Heart left ventricle (tissue), 16 donors: ENCODE measurements at regions not wholly inside any gene's neighbourhood (a gene's known extent, or its start where the extent isn't known, plus 50 kb on each side); places are given as distances from the start of the nearest gene placed in this dataset.

Experiments used
- ATAC-seq, 4 donors: fragments of 200-7000 bp; cut with Tn5 transposase; one replicate each; pipeline ENCODE4 v1.9.1; 2020 to 2022; ENCODE audit warnings: moderate library complexity in 4 of 4, mild to moderate bottlenecking in 3 of 4, moderate number of reproducible peaks in 1 of 4
- DNase-seq, 5 donors: peaks; one replicate each; pipeline ENCODE4 v3.0.0-alpha.2; 2020
- H3K27ac ChIP-seq, 12 donors: fragments of 200-600 bp; sonication (generic) in 4 of 12; one replicate each; pipeline versions ENCODE4 v1.5.0 to v1.8.0; 2016 to 2022; ENCODE audit warnings: mild to moderate bottlenecking in 2 of 12
- H3K27me3 ChIP-seq, 9 donors: fragments of 200-600 bp; sonication (generic) in 2 of 9; one replicate each; pipeline versions ENCODE4 v1.5.1 to v1.8.0; 2016 to 2022; ENCODE audit warnings: mild to moderate bottlenecking in 3 of 9
- H3K36me3 ChIP-seq, 9 donors: fragments of 200-600 bp; sonication (generic) in 2 of 9; one replicate each; pipeline versions ENCODE4 v1.5.0 to v1.8.0; 2018 to 2022; ENCODE audit warnings: mild to moderate bottlenecking in 2 of 9
- H3K4me1 ChIP-seq, 12 donors: fragments of 200-600 bp; sonication (generic) in 4 of 12; one replicate each; pipeline versions ENCODE4 v1.5.0 to v1.8.0; 2016 to 2022; ENCODE audit warnings: mild to moderate bottlenecking in 3 of 12
- H3K4me3 ChIP-seq, 12 donors: fragments of 200-600 bp; sonication (generic) in 4 of 12; one replicate each; pipeline versions ENCODE4 v1.5.0 to v1.8.0; 2017 to 2022; ENCODE audit warnings: mild to moderate bottlenecking in 9 of 12, moderate library complexity in 4 of 12
- H3K9me3 ChIP-seq, 12 donors: fragments of 200-600 bp; sonication (generic) in 4 of 12; one replicate each; pipeline versions ENCODE4 v1.5.0 to v1.8.0; 2016 to 2022; ENCODE audit warnings: mild to moderate bottlenecking in 1 of 12
- POLR2A ChIP-seq, 2 donors: fragments of 450-650 bp; IDR thresholded peaks; one replicate each; pipeline ENCODE4 v1.6.1; 2017; ENCODE audit warnings: antibody characterized with exemption in 2 of 2, mild to moderate bottlenecking in 2 of 2, moderate library complexity in 2 of 2
- WGBS, 4 donors: extraction: QIAGEN DNeasy Blood & Tissue Kit in 2 of 4; methylation state at CpG; one replicate each; pipeline versions ENCODE4 v1.1.5 to v1.1.7; 2013 to 2018; 5-methylcytosine and 5-hydroxymethylcytosine counted together
- intact Hi-C, 10 donors: fragments of 100-400 bp; cut with DNase I; formaldehyde crosslinking; loops; one replicate each; pipeline versions ENCODE4 v1.11.1 to v1.14.2; 2022
- TF ChIP-seq, protein P1 (sequence below), 12 donors: fragments of 200-600 bp; sonication (generic) in 4 of 12; IDR thresholded peaks; one replicate each; pipeline versions ENCODE4 v1.5.0 to v1.8.0; 2018 to 2022; ENCODE audit warnings: antibody characterized with exemption in 12 of 12, mild to moderate bottlenecking in 5 of 12
- donor health status: ischemic (EF 13 %, LVEDD 7.1; RV severe dilation, severe dysfunction).
- donor health status: healthy with polysubstance abuse.
- donor health status: DM: no; HTN: yes; CAD: no.
- donor health status: DM: no; HTN: no; CAD: no.
- donor health status: ischemic (EF 25% LVEDD 6.9; RV normal size, moderate dysfunction).
- donor health status: ischemic (EF 25% LVEDD 5.7; RV mildly dilated, moderate dysfunction).
- donor health status: healthy.
- donor health status: DM: yes; HTN: yes; CAD: no.
- donor health status: ischemic (EF 35%, LVEDD 5.7; RV mildly dilated, moderate dysfunction).
- donor health status: nonischemic (EF 11% LVEDD 7.7; RV severe dilation, severe dysfunction).
- donor health status: DM: yes; HTN: yes; CAD: no.
- donor health status: PGD.
- donor health status: ischemic (EF 29% LVEDD 5.4; RV normal size, mild dysfunction).
- donor health status: nonischemic (EF 23%, LVEDD 6.1; RV moderate dilation, normal function).

DNA sequence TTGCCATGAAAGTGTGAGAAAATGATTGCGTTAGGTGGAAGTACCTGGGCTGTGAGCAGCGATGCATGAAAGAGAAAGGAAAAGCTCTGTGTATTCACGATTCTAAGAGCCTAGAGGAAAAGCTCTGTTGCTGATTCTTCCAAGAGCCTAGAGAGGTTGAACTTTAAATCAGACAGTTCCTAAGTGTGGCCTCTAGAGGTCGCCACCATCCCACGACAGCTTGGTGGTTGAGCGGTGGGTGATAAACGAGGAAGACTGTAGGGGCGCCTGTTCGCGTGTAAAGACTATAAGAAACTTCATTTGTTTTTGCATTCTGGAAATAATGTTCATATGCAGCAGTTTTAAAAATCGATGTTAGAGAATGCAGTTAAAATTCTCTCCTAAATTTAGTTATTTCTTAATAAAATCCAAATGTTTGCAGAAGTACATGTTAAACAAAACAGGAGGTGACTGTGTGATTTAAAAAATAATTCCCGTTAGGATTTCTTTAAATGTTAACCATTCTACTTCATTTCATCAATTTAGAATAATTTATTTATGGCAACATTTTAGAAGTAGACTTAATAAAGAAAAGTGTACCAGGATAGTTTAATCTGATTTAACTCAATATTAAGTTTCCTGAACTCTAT is 107.7 kb downstream of the TENT4A start:
- DNase-seq, result no peak
- TF ChIP-seq POLR2A (IDR thresholded peaks at IDR 0.05), result no peak
- TF ChIP-seq, protein P1, sequence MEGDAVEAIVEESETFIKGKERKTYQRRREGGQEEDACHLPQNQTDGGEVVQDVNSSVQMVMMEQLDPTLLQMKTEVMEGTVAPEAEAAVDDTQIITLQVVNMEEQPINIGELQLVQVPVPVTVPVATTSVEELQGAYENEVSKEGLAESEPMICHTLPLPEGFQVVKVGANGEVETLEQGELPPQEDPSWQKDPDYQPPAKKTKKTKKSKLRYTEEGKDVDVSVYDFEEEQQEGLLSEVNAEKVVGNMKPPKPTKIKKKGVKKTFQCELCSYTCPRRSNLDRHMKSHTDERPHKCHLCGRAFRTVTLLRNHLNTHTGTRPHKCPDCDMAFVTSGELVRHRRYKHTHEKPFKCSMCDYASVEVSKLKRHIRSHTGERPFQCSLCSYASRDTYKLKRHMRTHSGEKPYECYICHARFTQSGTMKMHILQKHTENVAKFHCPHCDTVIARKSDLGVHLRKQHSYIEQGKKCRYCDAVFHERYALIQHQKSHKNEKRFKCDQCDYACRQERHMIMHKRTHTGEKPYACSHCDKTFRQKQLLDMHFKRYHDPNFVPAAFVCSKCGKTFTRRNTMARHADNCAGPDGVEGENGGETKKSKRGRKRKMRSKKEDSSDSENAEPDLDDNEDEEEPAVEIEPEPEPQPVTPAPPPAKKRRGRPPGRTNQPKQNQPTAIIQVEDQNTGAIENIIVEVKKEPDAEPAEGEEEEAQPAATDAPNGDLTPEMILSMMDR (IDR thresholded peaks at IDR 0.05), result peak in 11 of 12 donors; percentile 20 to 51 (median 37)
- H3K27me3 ChIP-seq, result peaks cover 0 to 51% (median 9%) of the 10 kb centered on the region in 9 donors
- no peaks in the 10 kb centered on the region for H3K36me3 ChIP-seq
- H3K4me3 ChIP-seq, result no peak overlapping the region
- peaks cover 0 to 20% (median 6%) of the 10 kb centered on the region in 12 donors for H3K9me3 ChIP-seq
- H3K4me1 ChIP-seq, result no peaks in the 10 kb centered on the region
- ATAC-seq, result no peak
- intact Hi-C loops, result no loop called here
- WGBS, 4 donors, result 22 to 25% (median 23%) methylated on average over 12 of the region's 12 CpGs
- no peak overlapping the region for H3K27ac ChIP-seq

DNA sequence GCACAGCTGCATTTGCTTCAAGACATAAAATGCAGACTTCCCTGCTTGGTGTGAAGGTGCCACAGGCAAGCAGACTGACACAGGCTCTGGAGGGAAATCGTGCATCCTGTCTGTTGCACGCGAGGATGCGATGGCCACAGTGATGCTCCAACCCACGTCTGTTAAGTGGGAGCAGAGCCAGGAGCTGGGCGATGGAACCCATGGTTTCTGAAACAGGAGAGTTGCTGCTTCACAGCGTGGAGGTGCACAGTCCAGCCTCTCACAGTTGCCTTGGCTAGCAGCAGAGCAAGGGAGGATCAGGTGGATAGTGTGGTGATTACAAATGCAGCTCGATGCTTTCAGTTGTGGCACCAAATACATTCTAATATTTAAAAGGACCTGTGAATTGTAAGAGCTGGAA is 108.8 kb downstream of the TENT4A start:
- peaks cover 0 to 20% (median 6%) of the 10 kb centered on the region in 12 donors for H3K9me3 ChIP-seq
- TF ChIP-seq POLR2A (IDR thresholded peaks at IDR 0.05), result no peak
- TF ChIP-seq, protein P1 (IDR thresholded peaks at IDR 0.05), result no peak
- no peaks in the 10 kb centered on the region for H3K36me3 ChIP-seq
- H3K27ac ChIP-seq, result no peak overlapping the region
- WGBS, 4 donors, result 66 to 90% (median 85%) methylated on average over 8 of the region's 8 CpGs
- ATAC-seq, result no peak
- no peak for DNase-seq
- H3K4me1 ChIP-seq, result no peaks in the 10 kb centered on the region
- no peak overlapping the region for H3K4me3 ChIP-seq
- intact Hi-C loops, result no loop called here
- peaks cover 0 to 51% (median 9%) of the 10 kb centered on the region in 9 donors for H3K27me3 ChIP-seq

DNA sequence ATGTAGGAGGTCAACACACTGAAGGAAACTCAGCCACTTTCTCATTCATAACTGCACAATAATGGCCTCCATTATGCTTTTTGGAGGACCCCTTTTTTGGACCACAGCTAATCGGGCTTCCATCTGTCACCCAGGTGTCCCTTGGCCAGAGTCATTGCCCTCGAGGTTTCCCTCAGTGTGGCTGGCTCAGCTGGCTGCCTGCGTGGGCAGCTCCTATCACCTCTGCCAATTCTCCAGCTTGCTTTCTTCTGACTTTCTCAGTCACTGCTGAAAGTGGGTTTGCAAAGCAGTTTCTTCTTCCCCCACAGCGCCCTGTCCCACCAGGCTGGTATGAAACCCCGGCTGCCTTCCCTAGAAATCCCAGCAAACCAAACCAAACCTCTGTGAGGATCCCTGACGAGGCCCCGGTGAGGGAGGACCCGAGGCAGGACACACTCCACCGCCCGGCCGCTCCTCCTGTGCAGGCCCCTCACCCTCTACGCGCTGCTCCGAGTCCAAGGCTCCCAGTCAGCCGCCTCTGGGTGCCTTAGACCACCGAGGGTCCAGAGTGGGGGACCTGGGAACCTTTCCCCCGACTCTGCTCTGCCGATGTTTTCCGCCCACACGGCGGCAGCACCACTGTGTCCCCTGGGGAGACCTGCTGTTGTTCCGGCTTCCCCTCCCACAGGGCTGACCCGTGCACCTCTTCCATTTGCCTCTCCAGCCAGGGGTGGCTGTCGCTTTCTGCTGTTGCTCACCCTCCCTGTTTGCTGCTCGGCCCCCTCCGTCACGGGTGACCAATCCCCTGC is 109.5 kb downstream of the TENT4A start:
- Histone ChIP-seq H3K4me1 (no peaks in the 10 kb centered on the region), H3K4me3 (no peak overlapping the region), H3K9me3 (peaks cover 0 to 20% (median 6%) of the 10 kb centered on the region in 12 donors), H3K36me3 (no peaks in the 10 kb centered on the region), H3K27ac (no peak overlapping the region), H3K27me3 (peaks cover 0 to 51% (median 9%) of the 10 kb centered on the region in 9 donors)
- WGBS, 4 donors, result 55 to 65% (median 61%) methylated on average over 27 of the region's 27 CpGs
- intact Hi-C loops, result no loop called here
- DNase-seq (no peak), ATAC-seq (peak in 1 of 4 donors; percentile 29)
- TF ChIP-seq POLR2A (IDR thresholded peaks at IDR 0.05), result no peak
- TF ChIP-seq, protein P1 (IDR thresholded peaks at IDR 0.05), result no peak

DNA sequence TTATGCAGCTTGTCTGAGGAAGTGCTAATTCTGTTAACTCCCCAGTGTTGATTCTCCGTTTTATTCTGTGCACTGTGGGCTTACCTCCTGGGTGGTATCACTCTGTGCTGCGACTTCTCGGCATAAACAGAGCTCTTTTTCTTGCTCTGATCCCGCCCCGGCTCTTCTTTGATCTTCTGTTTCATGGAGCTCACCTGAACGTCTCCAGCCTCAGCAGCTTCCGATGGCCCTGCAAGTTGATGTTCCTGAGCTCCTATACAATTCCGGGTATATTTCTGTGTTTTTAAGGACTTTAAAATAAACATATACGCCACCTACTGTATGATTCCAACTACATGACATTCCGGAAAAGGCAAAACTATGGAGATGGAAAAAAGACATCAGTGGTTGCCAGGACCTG is 110.8 kb downstream of the TENT4A start:
- 59 to 69% (median 65%) methylated on average over 10 of the region's 10 CpGs for WGBS, 4 donors
- intact Hi-C loops, result no loop called here

More for the DNA sequence above, 110.8 kb downstream of the TENT4A start:
- Histone ChIP-seq H3K4me3 (no peak overlapping the region), H3K27me3 (peaks cover 0 to 39% (median 4%) of the 10 kb centered on the region in 9 donors), H3K9me3 (peaks cover 0 to 20% (median 6%) of the 10 kb centered on the region in 12 donors), H3K36me3 (no peaks in the 10 kb centered on the region), H3K27ac (no peak overlapping the region), H3K4me1 (peaks cover 0 to 11% (median 0%) of the 10 kb centered on the region in 12 donors)
- TF ChIP-seq, protein P1 (IDR thresholded peaks at IDR 0.05), result no peak
- TF ChIP-seq POLR2A (IDR thresholded peaks at IDR 0.05), result no peak
- no peak for ATAC-seq
- no peak for DNase-seq
